ENCODE measurements at regions not wholly inside any gene's neighbourhood (a gene's known extent, or its start where the extent isn't known, plus 50 kb on each side); places are given as distances from the start of the nearest gene placed in this dataset.

GRCh38 chr7:12855036-12855435 lies 167.6 kb downstream of the ARL4A start:
- no peaks in the 10 kb centered on the region for H3K4me1 ChIP-seq
- no peaks in the 10 kb centered on the region for H3K9me3 ChIP-seq
- no peak for DNase-seq
- TF ChIP-seq CTCF (IDR thresholded peaks at IDR 0.05; ENCODE audit: low read depth, low read length) = no peak
- no peaks in the 10 kb centered on the region for H3K27me3 ChIP-seq
- H3K36me3 ChIP-seq = no peaks in the 10 kb centered on the region
- H3K4me3 ChIP-seq (ENCODE audit: low read depth, low read length) = no peak overlapping the region

- no peak for DNase-seq
- Histone ChIP-seq H3K27me3 (no peaks in the 10 kb centered on the region), H3K4me3 (ENCODE audit: low read depth, low read length) (no peak overlapping the region), H3K4me1 (no peaks in the 10 kb centered on the region), H3K9me3 (no peaks in the 10 kb centered on the region), H3K36me3 (no peaks in the 10 kb centered on the region)
- TF ChIP-seq CTCF (IDR thresholded peaks at IDR 0.05; ENCODE audit: low read depth, low read length) = no peak
Observed at GRCh38 chr7:12859761-12860160, 172.3 kb downstream of the ARL4A start.

- Histone ChIP-seq H3K36me3 (no peaks in the 10 kb centered on the region), H3K4me3 (ENCODE audit: low read depth, low read length) (no peak overlapping the region), H3K4me1 (no peaks in the 10 kb centered on the region), H3K9me3 (no peaks in the 10 kb centered on the region), H3K27me3 (no peaks in the 10 kb centered on the region)
- DNase-seq = no peak
- TF ChIP-seq CTCF (IDR thresholded peaks at IDR 0.05; ENCODE audit: low read depth, low read length) = no peak
Observed at GRCh38 chr7:12861070-12861469, 173.6 kb downstream of the ARL4A start.

GRCh38 chr7:12862146-12862545 lies 174.7 kb downstream of the ARL4A start:
- no peaks in the 10 kb centered on the region for H3K27me3 ChIP-seq
- DNase-seq = no peak
- no peaks in the 10 kb centered on the region for H3K36me3 ChIP-seq
- no peaks in the 10 kb centered on the region for H3K4me1 ChIP-seq
- H3K9me3 ChIP-seq = no peaks in the 10 kb centered on the region
- H3K4me3 ChIP-seq (ENCODE audit: low read depth, low read length) = no peak overlapping the region
- TF ChIP-seq CTCF (IDR thresholded peaks at IDR 0.05; ENCODE audit: low read depth, low read length) = no peak

GRCh38 chr7:12864470-12865046 lies 177.1 kb downstream of the ARL4A start:
- no peaks in the 10 kb centered on the region for H3K4me1 ChIP-seq
- TF ChIP-seq CTCF (IDR thresholded peaks at IDR 0.05; ENCODE audit: low read depth, low read length) = no peak
- H3K36me3 ChIP-seq = no peaks in the 10 kb centered on the region
- no peak overlapping the region for H3K4me3 ChIP-seq (ENCODE audit: low read depth, low read length)
- no peaks in the 10 kb centered on the region for H3K27me3 ChIP-seq
- no peaks in the 10 kb centered on the region for H3K9me3 ChIP-seq
- no peak for DNase-seq

- TF ChIP-seq CTCF (IDR thresholded peaks at IDR 0.05; ENCODE audit: low read depth, low read length) = no peak
- H3K27me3 ChIP-seq = no peaks in the 10 kb centered on the region
- no peaks in the 10 kb centered on the region for H3K36me3 ChIP-seq
- H3K4me1 ChIP-seq = no peaks in the 10 kb centered on the region
- no peak overlapping the region for H3K4me3 ChIP-seq (ENCODE audit: low read depth, low read length)
- no peak for DNase-seq
- H3K9me3 ChIP-seq = no peaks in the 10 kb centered on the region
Observed at GRCh38 chr7:12865593-12865992, 178.2 kb downstream of the ARL4A start.
